ENCODE measurements at regions not wholly inside any gene's neighbourhood (a gene's known extent, or its start where the extent isn't known, plus 50 kb on each side); places are given as distances from the start of the nearest gene placed in this dataset.

DNA sequence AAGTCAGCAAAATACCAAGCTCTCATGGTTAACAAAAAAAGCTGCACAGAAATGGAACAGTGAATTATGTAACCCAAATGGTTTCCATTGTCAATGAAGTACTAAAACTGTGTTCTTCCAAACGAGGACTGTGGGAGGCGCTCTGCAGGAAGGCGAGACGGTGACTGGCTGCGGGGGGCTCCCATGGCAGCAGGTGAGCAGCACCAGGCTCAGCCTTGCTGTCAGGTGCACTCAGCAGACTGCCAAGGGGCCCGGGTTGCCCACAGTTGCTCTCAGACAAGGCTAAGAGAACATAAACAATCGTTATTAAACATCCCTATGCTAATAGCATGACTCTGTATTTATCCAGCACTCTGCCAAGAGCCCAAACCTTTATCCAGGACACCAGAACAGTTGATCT is 630.3 kb upstream of the ARID1B start:
- TF ChIP-seq, protein P1, sequence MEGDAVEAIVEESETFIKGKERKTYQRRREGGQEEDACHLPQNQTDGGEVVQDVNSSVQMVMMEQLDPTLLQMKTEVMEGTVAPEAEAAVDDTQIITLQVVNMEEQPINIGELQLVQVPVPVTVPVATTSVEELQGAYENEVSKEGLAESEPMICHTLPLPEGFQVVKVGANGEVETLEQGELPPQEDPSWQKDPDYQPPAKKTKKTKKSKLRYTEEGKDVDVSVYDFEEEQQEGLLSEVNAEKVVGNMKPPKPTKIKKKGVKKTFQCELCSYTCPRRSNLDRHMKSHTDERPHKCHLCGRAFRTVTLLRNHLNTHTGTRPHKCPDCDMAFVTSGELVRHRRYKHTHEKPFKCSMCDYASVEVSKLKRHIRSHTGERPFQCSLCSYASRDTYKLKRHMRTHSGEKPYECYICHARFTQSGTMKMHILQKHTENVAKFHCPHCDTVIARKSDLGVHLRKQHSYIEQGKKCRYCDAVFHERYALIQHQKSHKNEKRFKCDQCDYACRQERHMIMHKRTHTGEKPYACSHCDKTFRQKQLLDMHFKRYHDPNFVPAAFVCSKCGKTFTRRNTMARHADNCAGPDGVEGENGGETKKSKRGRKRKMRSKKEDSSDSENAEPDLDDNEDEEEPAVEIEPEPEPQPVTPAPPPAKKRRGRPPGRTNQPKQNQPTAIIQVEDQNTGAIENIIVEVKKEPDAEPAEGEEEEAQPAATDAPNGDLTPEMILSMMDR (IDR thresholded peaks at IDR 0.05; ENCODE audit: low read depth, low read length): no peak
- no peak for TF ChIP-seq EZH2phosphoT487 (IDR thresholded peaks at IDR 0.05; ENCODE audit: low read depth)
